ENCODE measurements at regions not wholly inside any gene's neighbourhood (a gene's known extent, or its start where the extent isn't known, plus 50 kb on each side); places are given as distances from the start of the nearest gene placed in this dataset.
A peak's percentile ranks its signal among the peaks of the same experiment; 100 is the strongest.

DNA sequence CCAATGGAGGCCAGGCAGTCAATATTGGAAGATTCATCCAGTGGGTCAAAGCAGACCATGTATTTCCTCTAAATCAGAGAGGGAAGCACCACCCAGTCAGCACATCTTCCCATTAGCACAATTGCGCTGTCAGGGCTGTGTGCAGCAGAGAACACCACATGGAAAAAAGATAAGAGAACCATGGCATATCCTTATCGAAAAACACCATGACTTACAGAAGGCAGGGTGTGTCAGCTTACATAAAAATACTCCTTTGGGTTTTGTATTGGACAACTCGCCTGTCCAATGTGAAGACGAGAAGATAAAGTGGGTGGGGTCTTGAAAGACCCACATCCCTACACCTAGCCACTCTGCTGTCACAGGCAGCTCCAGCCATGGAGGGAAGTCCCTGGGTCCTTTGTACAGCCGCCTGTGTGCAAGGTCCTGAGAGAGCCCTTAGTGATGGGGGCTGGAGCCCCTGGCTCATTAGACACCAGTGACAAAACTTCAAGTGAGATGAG, 71.9 kb upstream of the SPATA31E1 start:
- TF ChIP-seq, protein P1, sequence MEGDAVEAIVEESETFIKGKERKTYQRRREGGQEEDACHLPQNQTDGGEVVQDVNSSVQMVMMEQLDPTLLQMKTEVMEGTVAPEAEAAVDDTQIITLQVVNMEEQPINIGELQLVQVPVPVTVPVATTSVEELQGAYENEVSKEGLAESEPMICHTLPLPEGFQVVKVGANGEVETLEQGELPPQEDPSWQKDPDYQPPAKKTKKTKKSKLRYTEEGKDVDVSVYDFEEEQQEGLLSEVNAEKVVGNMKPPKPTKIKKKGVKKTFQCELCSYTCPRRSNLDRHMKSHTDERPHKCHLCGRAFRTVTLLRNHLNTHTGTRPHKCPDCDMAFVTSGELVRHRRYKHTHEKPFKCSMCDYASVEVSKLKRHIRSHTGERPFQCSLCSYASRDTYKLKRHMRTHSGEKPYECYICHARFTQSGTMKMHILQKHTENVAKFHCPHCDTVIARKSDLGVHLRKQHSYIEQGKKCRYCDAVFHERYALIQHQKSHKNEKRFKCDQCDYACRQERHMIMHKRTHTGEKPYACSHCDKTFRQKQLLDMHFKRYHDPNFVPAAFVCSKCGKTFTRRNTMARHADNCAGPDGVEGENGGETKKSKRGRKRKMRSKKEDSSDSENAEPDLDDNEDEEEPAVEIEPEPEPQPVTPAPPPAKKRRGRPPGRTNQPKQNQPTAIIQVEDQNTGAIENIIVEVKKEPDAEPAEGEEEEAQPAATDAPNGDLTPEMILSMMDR (IDR thresholded peaks at IDR 0.05; ENCODE audit: insufficient read depth, low read length, poor library complexity, severe bottlenecking): no peak
- Histone ChIP-seq H3K4me3 (ENCODE audit: low read depth, low read length) (no peak overlapping the region), H3K27me3 (ENCODE audit: control insufficient read depth, insufficient read depth, low read length) (no peaks in the 10 kb centered on the region), H3K36me3 (ENCODE audit: control insufficient read depth, insufficient read depth, low read length) (no peaks in the 10 kb centered on the region)
- no peak for DNase-seq (ENCODE audit: low read depth)

DNA sequence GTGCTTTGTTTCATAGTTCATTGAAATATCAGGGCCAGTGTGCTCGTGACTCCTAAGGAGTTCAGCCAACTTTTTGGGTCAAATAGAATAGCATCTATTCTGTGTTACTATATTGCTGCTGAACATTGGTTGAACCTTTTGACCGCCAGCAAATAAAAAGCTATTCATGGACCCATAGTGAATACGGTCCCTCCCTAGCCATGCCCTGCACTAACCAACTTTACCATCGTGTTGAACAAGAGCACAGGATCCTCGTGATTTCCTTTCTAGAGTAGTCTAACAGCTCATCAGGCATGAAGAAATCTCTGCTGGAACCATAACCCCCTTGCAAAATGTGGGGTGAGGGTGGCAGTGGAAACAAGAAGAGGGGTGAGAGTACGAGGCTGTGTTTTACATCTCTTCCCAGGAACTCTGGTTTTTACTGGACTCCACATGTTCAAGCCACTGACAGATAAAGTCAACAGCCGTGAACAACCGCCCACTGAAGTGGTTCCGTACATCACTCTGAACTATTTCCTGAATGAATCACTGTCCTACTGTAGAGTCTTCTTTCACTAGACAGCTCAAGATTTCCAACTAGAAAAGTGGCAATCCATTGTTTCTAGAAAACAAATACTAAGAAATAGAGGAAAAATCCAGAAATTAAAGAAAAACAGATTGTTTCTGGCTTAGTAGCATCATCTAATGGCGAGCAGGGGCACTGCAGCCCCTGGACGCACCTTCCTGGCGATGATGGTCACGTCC, 70.1 kb upstream of the SPATA31E1 start:
- Histone ChIP-seq H3K36me3 (ENCODE audit: control insufficient read depth, insufficient read depth, low read length) (no peaks in the 10 kb centered on the region), H3K4me3 (ENCODE audit: low read depth, low read length) (no peak overlapping the region), H3K27me3 (ENCODE audit: control insufficient read depth, insufficient read depth, low read length) (no peaks in the 10 kb centered on the region)
- TF ChIP-seq, protein P1 (IDR thresholded peaks at IDR 0.05; ENCODE audit: insufficient read depth, low read length, poor library complexity, severe bottlenecking): peak; percentile 92
- peak; percentile 38 for DNase-seq (ENCODE audit: low read depth)

DNA sequence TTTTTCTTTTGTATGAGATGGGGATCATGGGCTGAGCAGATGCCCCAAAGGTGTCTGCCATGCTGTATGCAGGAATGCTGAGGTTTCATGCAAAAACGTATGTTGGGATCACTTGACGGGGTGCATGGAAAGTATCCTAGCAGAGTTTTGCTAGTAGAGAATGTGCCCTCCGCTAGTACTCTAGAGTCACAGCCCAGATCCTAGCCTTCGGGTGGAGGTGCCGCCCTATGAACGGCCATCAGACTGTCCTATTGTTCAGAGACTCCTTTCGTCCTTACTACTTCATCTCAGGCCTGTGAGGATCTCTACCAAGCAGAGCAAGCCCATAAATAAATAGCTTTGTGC, 69.6 kb upstream of the SPATA31E1 start:
- no peaks in the 10 kb centered on the region for H3K27me3 ChIP-seq (ENCODE audit: control insufficient read depth, insufficient read depth, low read length)
- no peaks in the 10 kb centered on the region for H3K36me3 ChIP-seq (ENCODE audit: control insufficient read depth, insufficient read depth, low read length)
- DNase-seq (ENCODE audit: low read depth): no peak
- TF ChIP-seq, protein P1 (IDR thresholded peaks at IDR 0.05; ENCODE audit: insufficient read depth, low read length, poor library complexity, severe bottlenecking): no peak
- H3K4me3 ChIP-seq (ENCODE audit: low read depth, low read length): no peak overlapping the region

DNA sequence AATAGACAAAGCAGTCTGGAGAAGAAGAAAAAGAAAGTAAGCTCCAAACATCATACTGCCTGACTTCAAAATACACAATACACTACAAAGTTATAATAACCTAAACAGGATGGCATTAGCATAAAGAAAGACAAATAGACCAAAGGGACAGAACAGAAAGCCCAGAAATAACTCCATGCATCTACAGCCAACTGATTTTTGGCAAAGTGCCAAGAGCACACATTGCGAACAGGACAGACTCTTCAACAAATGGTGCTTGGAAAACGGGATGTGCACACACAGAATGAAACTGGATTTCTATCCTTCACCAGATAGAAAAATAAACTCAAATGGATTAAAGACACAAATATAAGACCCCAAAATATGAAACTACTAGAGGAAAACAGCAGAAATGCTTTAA, 66.6 kb upstream of the SPATA31E1 start:
- H3K27me3 ChIP-seq (ENCODE audit: control insufficient read depth, insufficient read depth, low read length): no peaks in the 10 kb centered on the region
- no peak overlapping the region for H3K4me3 ChIP-seq (ENCODE audit: low read depth, low read length)
- H3K36me3 ChIP-seq (ENCODE audit: control insufficient read depth, insufficient read depth, low read length): no peaks in the 10 kb centered on the region
- no peak for DNase-seq (ENCODE audit: low read depth)
- TF ChIP-seq, protein P1 (IDR thresholded peaks at IDR 0.05; ENCODE audit: insufficient read depth, low read length, poor library complexity, severe bottlenecking): no peak

DNA sequence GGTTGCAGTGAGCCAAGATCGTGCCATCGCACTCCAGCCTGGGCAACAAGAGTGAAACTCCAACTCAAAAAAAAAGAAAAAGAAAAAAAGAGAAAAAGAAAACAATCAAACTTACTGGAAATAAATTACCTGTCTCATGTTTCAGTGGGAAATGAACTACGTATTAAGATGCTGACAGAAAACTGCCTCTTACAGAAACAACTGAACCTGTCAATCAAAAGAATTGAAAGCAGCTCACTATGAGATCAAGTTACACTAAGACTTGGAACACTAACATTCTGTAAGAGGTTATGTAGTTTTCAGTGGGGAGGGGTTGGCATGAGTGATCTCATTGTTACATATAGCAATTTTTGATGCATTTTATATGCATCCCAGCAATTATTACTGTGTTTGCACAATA, 64.4 kb upstream of the SPATA31E1 start:
- no peaks in the 10 kb centered on the region for H3K36me3 ChIP-seq (ENCODE audit: control insufficient read depth, insufficient read depth, low read length)
- DNase-seq (ENCODE audit: low read depth): no peak
- no peak overlapping the region for H3K4me3 ChIP-seq (ENCODE audit: low read depth, low read length)
- H3K27me3 ChIP-seq (ENCODE audit: control insufficient read depth, insufficient read depth, low read length): peaks cover 2% of the 10 kb centered on the region
- TF ChIP-seq, protein P1 (IDR thresholded peaks at IDR 0.05; ENCODE audit: insufficient read depth, low read length, poor library complexity, severe bottlenecking): no peak

All from kidney epithelial cell (primary cell).